Mucosa of descending colon (tissue), 3 donors: ENCODE measurements at regions not wholly inside any gene's neighbourhood (a gene's known extent, or its start where the extent isn't known, plus 50 kb on each side); places are given as distances from the start of the nearest gene placed in this dataset.

ENCODE experiments used
- ATAC-seq: fragments of 200-7000 bp; cut with Tn5 transposase; one replicate; pipeline ENCODE4 v1.9.1; 2020; ENCODE audit warnings: mild to moderate bottlenecking, moderate library complexity
- DNase-seq, 3 donors: peaks; one replicate each; pipeline ENCODE4 v3.0.0-alpha.2; 2020
- H3K36me3 ChIP-seq: fragments of 200-600 bp; one replicate; pipeline ENCODE4 v1.8.0; 2021; ENCODE audit warnings: low read depth, mild to moderate bottlenecking
- H3K4me1 ChIP-seq: fragments of 200-600 bp; one replicate; pipeline ENCODE4 v1.8.0; 2021; ENCODE audit warnings: low read depth, mild to moderate bottlenecking
- H3K4me3 ChIP-seq: fragments of 200-600 bp; one replicate; pipeline ENCODE4 v1.8.0; 2021; ENCODE audit warnings: mild to moderate bottlenecking
- H3K9me3 ChIP-seq: fragments of 200-600 bp; one replicate; pipeline ENCODE4 v1.8.0; 2021; ENCODE audit warnings: mild to moderate bottlenecking
- intact Hi-C, 2 donors: fragments of 100-400 bp; cut with DNase I in 1 of 2; cut with micrococcal nuclease in 1 of 2; formaldehyde crosslinking; loops; one replicate each; pipeline versions ENCODE4 v1.11.0 to v1.11.1; 2022; cut with DNase I, micrococcal nuclease
- TF ChIP-seq, protein P1 (sequence below): fragments of 200-600 bp; IDR thresholded peaks from one replicate; pipeline ENCODE4 v1.8.0; 2022; ENCODE audit warnings: antibody characterized with exemption, mild to moderate bottlenecking
- donor health status: DM: no; HTN: no; CAD: no; lungs with moderate emphysema.
- donor health status: DM: no; HTN: no; CAD: no.
- donor health status: DM: no; HTN: yes; CAD: no.

DNA sequence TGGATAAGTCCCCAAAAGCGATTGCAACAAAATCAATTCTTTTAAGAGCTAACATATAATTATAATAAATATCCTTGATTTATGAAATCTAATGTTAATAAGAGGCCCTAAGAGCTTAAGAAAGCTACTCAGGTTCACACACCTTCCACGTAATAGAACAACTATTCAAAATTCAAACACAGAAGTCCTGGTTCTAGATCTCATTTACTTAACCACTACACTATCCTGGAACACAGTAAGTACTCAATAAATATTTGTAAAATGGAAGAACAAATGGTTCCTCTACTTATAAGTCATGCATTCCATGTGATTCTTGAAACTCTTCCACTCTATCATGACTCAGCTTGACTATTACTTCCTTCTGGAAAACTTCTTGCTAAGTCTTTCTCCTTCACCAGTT is 268.2 kb downstream of the FAM181B start:
- H3K9me3 ChIP-seq = no peaks in the 10 kb centered on the region
- no peaks in the 10 kb centered on the region for H3K36me3 ChIP-seq
- no peak for DNase-seq
- TF ChIP-seq, protein P1, sequence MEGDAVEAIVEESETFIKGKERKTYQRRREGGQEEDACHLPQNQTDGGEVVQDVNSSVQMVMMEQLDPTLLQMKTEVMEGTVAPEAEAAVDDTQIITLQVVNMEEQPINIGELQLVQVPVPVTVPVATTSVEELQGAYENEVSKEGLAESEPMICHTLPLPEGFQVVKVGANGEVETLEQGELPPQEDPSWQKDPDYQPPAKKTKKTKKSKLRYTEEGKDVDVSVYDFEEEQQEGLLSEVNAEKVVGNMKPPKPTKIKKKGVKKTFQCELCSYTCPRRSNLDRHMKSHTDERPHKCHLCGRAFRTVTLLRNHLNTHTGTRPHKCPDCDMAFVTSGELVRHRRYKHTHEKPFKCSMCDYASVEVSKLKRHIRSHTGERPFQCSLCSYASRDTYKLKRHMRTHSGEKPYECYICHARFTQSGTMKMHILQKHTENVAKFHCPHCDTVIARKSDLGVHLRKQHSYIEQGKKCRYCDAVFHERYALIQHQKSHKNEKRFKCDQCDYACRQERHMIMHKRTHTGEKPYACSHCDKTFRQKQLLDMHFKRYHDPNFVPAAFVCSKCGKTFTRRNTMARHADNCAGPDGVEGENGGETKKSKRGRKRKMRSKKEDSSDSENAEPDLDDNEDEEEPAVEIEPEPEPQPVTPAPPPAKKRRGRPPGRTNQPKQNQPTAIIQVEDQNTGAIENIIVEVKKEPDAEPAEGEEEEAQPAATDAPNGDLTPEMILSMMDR = no peak
- intact Hi-C loops = no loop called here
- no peak overlapping the region for H3K4me3 ChIP-seq
- no peak for ATAC-seq
- no peaks in the 10 kb centered on the region for H3K4me1 ChIP-seq

DNA sequence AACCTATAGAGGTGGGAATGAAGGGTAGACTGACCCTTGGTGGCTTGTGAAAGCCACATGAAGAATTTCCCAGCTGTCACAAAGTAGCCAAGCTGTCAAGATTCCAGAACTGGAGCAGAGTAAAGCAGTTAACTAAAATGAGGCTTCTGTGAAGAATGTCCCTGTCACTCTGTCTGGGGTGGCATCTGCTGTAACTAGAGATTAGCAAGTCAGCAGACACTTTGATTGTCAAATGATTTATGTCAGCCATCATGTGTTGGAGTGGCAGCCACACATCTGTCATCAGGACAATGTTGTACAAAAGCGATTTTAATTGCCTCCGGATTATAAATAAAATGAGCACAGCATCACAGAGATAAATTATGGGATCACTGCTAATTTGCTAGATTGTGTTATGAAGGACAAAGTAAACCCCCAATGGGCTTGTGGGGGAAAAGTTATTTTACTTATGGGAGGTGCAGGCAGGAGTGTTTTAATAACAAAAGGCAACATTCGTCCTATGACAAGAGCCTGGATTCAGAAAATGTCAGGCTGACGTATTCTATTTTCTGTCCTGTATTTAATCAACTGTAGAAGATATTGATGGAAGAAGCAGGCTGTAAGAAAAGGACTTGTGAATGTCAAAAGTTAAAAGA is 270.9 kb downstream of the FAM181B start:
- TF ChIP-seq, protein P1 = no peak
- no peak for ATAC-seq
- Histone ChIP-seq H3K4me3 (no peak overlapping the region), H3K9me3 (no peaks in the 10 kb centered on the region), H3K4me1 (no peaks in the 10 kb centered on the region), H3K36me3 (no peaks in the 10 kb centered on the region)
- DNase-seq = no peak
- intact Hi-C loops = no loop called here

DNA sequence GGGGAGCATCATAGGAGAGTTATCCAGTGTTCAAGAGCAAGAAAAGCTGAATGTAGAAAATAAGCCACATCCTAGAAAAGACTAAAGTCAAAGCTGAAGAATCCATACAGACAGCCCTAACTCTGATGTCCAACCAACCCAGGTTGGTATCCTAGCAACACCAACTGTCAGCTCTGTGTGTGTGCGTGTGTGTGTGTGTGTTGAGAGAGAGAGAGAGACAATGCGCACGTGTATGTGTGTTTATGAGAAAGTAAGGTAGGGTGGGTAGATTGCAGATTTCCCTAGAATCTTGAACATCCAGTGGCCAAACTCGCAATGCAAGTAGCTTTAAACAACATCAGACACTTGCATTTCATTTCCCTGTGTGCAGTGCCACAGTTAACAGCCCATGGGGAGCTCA is 274.9 kb downstream of the FAM181B start:
- TF ChIP-seq, protein P1 = no peak
- DNase-seq = no peak
- no peaks in the 10 kb centered on the region for H3K36me3 ChIP-seq
- H3K4me3 ChIP-seq = no peak overlapping the region
- no peaks in the 10 kb centered on the region for H3K9me3 ChIP-seq
- no peaks in the 10 kb centered on the region for H3K4me1 ChIP-seq
- intact Hi-C loops = no loop called here
- no peak for ATAC-seq

DNA sequence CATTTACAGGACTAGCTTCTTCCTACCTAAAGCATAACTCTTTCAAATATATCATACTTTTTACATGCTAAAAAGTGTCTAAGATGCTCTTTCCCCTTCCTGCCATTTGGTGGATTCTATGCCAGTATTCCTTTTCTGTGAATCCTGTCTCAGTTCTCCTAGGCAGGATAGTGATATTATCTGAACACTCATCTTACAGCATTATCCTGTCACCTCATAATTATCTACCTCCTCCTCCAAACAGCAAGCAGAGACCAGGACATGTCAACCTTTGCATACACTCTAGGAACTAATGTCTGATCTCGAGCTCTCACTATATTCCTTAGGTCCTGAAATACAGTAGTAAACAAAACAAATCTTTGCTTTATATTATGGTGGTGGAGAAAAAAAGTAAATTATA is 275.5 kb downstream of the FAM181B start:
- Histone ChIP-seq H3K36me3 (no peaks in the 10 kb centered on the region), H3K9me3 (no peaks in the 10 kb centered on the region), H3K4me3 (no peak overlapping the region), H3K4me1 (no peaks in the 10 kb centered on the region)
- TF ChIP-seq, protein P1 = no peak
- intact Hi-C loops = no loop called here
- DNase-seq (no peak), ATAC-seq (no peak)

DNA sequence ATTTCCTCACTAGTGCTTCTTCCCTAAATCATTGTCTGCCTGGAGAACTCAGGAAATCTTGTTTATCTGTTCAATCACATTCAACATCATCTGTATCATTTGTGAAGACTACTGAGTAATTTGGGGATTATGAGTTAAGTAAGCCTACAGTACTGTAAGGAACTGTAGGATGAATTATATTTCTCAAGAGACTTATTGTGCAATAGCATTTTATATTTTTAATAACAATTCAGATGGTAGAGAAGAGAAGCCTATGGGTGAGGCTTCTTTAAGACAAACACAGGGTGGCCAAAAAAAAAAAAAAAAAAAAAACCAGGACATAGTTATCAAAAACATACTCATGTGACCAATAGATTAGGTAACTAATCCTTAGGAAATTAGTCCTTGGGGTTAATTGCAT is 282.7 kb downstream of the FAM181B start:
- TF ChIP-seq, protein P1 = no peak

DNA sequence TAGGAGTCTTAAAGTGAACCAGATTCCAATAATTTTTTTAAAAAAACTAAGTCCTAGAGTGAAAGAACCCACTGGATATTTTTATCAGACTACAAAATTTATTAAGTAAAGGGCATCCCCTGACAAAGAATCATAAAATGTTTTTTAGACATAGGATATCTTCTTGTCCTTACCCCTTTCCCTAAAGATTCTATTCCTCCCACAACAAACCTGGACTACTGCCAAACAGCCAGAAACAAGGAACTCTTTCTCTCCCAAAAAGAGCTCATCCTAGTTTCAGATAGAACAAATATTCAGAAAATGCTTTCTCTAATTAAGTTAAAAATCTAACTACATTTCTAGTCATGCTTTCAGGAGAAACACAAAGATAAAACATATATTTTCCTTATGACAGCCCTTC is 327.1 kb downstream of the FAM181B start:
- H3K36me3 ChIP-seq = no peaks in the 10 kb centered on the region
- H3K9me3 ChIP-seq = peaks cover 3% of the 10 kb centered on the region
- TF ChIP-seq, protein P1 = no peak
- DNase-seq (no peak), ATAC-seq (no peak)
- intact Hi-C loops = no loop called here
- H3K4me3 ChIP-seq = no peak overlapping the region
- H3K4me1 ChIP-seq = no peaks in the 10 kb centered on the region

More for the DNA sequence above, 282.7 kb downstream of the FAM181B start:
- Histone ChIP-seq H3K4me3 (no peak overlapping the region), H3K36me3 (no peaks in the 10 kb centered on the region), H3K4me1 (no peaks in the 10 kb centered on the region), H3K9me3 (no peaks in the 10 kb centered on the region)
- intact Hi-C loops = no loop called here
- DNase-seq (no peak), ATAC-seq (no peak)
